PC-3 (cell line): ENCODE measurements at regions not wholly inside any gene's neighbourhood (a gene's known extent, or its start where the extent isn't known, plus 50 kb on each side); places are given as distances from the start of the nearest gene placed in this dataset.

Experiments used
- ATAC-seq: fragments of 200-7000 bp; cut with Tn5 transposase; 2 replicates; pipeline ENCODE4 v1.9.1; 2020; ENCODE audit warnings: mild to moderate bottlenecking, moderate library complexity
- BruUV-seq: library from RNA; stranded (reverse); fragments of 400-500 nt; replicated peaks from 2 replicates; lab custom pipeline; 2021; lab: Mats Ljungman, UMichigan
- CTCF ChIA-PET: fragments of 300-600 bp; sonication (Branson Sonifier 250); formaldehyde crosslinking; loops from one replicate; lab custom pipeline; 2022; ENCODE audit warnings: antibody characterized with exemption; lab: Charles Lee
- POLR2A ChIA-PET: fragments of 300-600 bp; sonication (Branson Sonifier 250); formaldehyde crosslinking; loops from one replicate; lab custom pipeline; 2022; ENCODE audit warnings: antibody characterized with exemption; ENCODE audit not compliant: unreplicated experiment; lab: Charles Lee
- DNase-seq: peaks from one replicate; pipeline ENCODE4 v3.0.0-alpha.2; 2015
- H2AFZ ChIP-seq: fragments of 300-600 bp; sonication (generic); 2 replicates; pipeline ENCODE4 v1.6.0; 2016; ENCODE audit warnings: antibody characterized with exemption, low read length
- H3F3A ChIP-seq: fragments of 300-600 bp; sonication (generic); one replicate; pipeline ENCODE4 v1.6.0; 2017; ENCODE audit warnings: antibody characterized with exemption, low read length, control low read depth, mild to moderate bottlenecking; ENCODE audit not compliant: unreplicated experiment
- H3K27ac ChIP-seq: fragments of 300-600 bp; sonication (generic); 2 replicates; pipeline ENCODE4 v1.5.1; 2016; ENCODE audit warnings: mild to moderate bottlenecking, low read length
- H3K27me3 ChIP-seq: fragments of 300-600 bp; sonication (generic); 2 replicates; pipeline ENCODE4 v1.6.1; 2016; ENCODE audit warnings: low read length, mixed read lengths
- H3K36me3 ChIP-seq: fragments of 300-600 bp; sonication (generic); 2 replicates; pipeline ENCODE4 v1.6.1; 2016; ENCODE audit warnings: low read depth, mixed run types, low read length, mixed read lengths
- H3K4me1 ChIP-seq: fragments of 300-600 bp; sonication (generic); 2 replicates; pipeline ENCODE4 v1.5.1; 2016; ENCODE audit warnings: low read length; ENCODE audit not compliant: insufficient read depth
- H3K4me2 ChIP-seq: fragments of 300-600 bp; sonication (generic); 2 replicates; pipeline ENCODE4 v1.6.0; 2016; ENCODE audit warnings: low read length
- H3K4me3 ChIP-seq: fragments of 300-600 bp; sonication (generic); 2 replicates; pipeline ENCODE4 v1.5.1; 2016; ENCODE audit warnings: mild to moderate bottlenecking, low read length, mixed read lengths
- H3K79me2 ChIP-seq: fragments of 300-600 bp; sonication (generic); 2 replicates; pipeline ENCODE4 v1.6.1; 2017; ENCODE audit warnings: low read length, mixed read lengths
- H3K9ac ChIP-seq: fragments of 300-600 bp; sonication (generic); 2 replicates; pipeline ENCODE4 v1.6.0; 2016; ENCODE audit warnings: mild to moderate bottlenecking, low read length
- H3K9me2 ChIP-seq: fragments of 300-600 bp; sonication (generic); replicated peaks from 2 replicates; pipeline ENCODE4 v1.6.1; 2016; ENCODE audit warnings: mixed run types, low read length, mixed read lengths
- H3K9me3 ChIP-seq: fragments of 300-600 bp; sonication (generic); 2 replicates; pipeline ENCODE4 v1.6.1; 2016; ENCODE audit warnings: low read length, mixed read lengths
- H4K20me1 ChIP-seq: fragments of 300-600 bp; sonication (generic); 2 replicates; pipeline ENCODE4 v1.6.1; 2016; ENCODE audit warnings: low read length, mixed read lengths
- CTCF ChIP-seq: fragments of 300-600 bp; sonication (generic); conservative IDR thresholded peaks from 2 replicates; pipeline ENCODE4 v1.5.1; 2017; ENCODE audit warnings: antibody characterized with exemption, low read depth, mild to moderate bottlenecking, low read length
- EZH2 ChIP-seq: fragments of 300-600 bp; sonication (generic); IDR thresholded peaks from one replicate; pipeline ENCODE4 v1.6.1; 2017; ENCODE audit warnings: antibody characterized with exemption, mild to moderate bottlenecking, low read length; ENCODE audit not compliant: unreplicated experiment
- EZH2phosphoT487 ChIP-seq: fragments of 300-600 bp; sonication (generic); IDR thresholded peaks from 2 replicates; pipeline ENCODE4 v1.6.1; 2018; ENCODE audit warnings: mild to moderate bottlenecking, antibody characterized with exemption, low read length, borderline replicate concordance
- intact Hi-C: fragments of 100-400 bp; cut with micrococcal nuclease; formaldehyde crosslinking; loops from 2 replicates; pipeline ENCODE4 v1.9.0; 2023

- intact Hi-C loops: no loop called here
- no peaks in the 10 kb centered on the region for H3K9me2 ChIP-seq
- H3K36me3 ChIP-seq: no peaks in the 10 kb centered on the region
- no peak for ATAC-seq
- DNase-seq: no peak
- no peak overlapping the region for H3K9ac ChIP-seq
- H3K79me2 ChIP-seq: no peaks in the 10 kb centered on the region
- H3K4me2 ChIP-seq: no peak overlapping the region
- no peaks in the 10 kb centered on the region for H3F3A ChIP-seq
- peaks cover 21% of the 10 kb centered on the region for H3K4me1 ChIP-seq
- H3K9me3 ChIP-seq: no peaks in the 10 kb centered on the region
- TF ChIP-seq EZH2 (no peak), EZH2phosphoT487 (no peak), CTCF (no peak)
- H4K20me1 ChIP-seq: no peaks in the 10 kb centered on the region
- ChIA-PET CTCF (no interaction called here), POLR2A (no interaction called here)
- H2AFZ ChIP-seq: peak overlapping the region; percentile 43; the same call in 1 of the 2 replicates
- H3K27ac ChIP-seq: no peak overlapping the region
- no TSS peak for BruUV-seq
- no peak overlapping the region for H3K4me3 ChIP-seq
- H3K27me3 ChIP-seq: no peaks in the 10 kb centered on the region
Measured at GRCh38 chr6:151749341-151749740, 58.1 kb upstream of the ESR1 start.

GRCh38 chr6:151753581-151753980 is 53.9 kb upstream of the ESR1 start:
- Histone ChIP-seq H3K79me2 (no peaks in the 10 kb centered on the region), H2AFZ (no peak overlapping the region; the same call in 1 of the 2 replicates), H3K4me2 (peak overlapping the region; percentile 39; the same call in 1 of the 2 replicates), H3K27me3 (no peaks in the 10 kb centered on the region), H3K9me2 (no peaks in the 10 kb centered on the region), H3K36me3 (no peaks in the 10 kb centered on the region), H3K27ac (no peak overlapping the region), H3K4me3 (no peak overlapping the region), H4K20me1 (no peaks in the 10 kb centered on the region), H3K9me3 (no peaks in the 10 kb centered on the region), H3K4me1 (peaks cover 18% of the 10 kb centered on the region), H3K9ac (no peak overlapping the region), H3F3A (no peaks in the 10 kb centered on the region)
- ChIA-PET CTCF (no interaction called here), POLR2A (no interaction called here)
- DNase-seq (peak; percentile 60), ATAC-seq (no peak; the same call in 1 of the 2 replicates)
- no TSS peak for BruUV-seq
- intact Hi-C loops: no loop called here
- no peak for TF ChIP-seq EZH2
- TF ChIP-seq EZH2phosphoT487: no peak
- no peak for TF ChIP-seq CTCF

- intact Hi-C loops: no loop called here
- no peaks in the 10 kb centered on the region for H3K79me2 ChIP-seq
- no peak overlapping the region for H3K4me2 ChIP-seq
- H3K27me3 ChIP-seq: no peaks in the 10 kb centered on the region
- no TSS peak for BruUV-seq
- no peaks in the 10 kb centered on the region for H3F3A ChIP-seq
- H2AFZ ChIP-seq: no peak overlapping the region
- CTCF ChIA-PET: no interaction called here
- DNase-seq (no peak), ATAC-seq (no peak)
- H3K36me3 ChIP-seq: no peaks in the 10 kb centered on the region
- no peaks in the 10 kb centered on the region for H3K9me3 ChIP-seq
- H3K4me3 ChIP-seq: no peak overlapping the region
- no peaks in the 10 kb centered on the region for H3K9me2 ChIP-seq
- H4K20me1 ChIP-seq: no peaks in the 10 kb centered on the region
- no peak overlapping the region for H3K9ac ChIP-seq
- TF ChIP-seq EZH2phosphoT487 (no peak), CTCF (no peak), EZH2 (no peak)
- H3K27ac ChIP-seq: no peak overlapping the region
- peaks cover 18% of the 10 kb centered on the region for H3K4me1 ChIP-seq
- POLR2A ChIA-PET: no interaction called here
Measured at GRCh38 chr6:151757506-151757955, 50.0 kb upstream of the ESR1 start.
